Uterus (tissue), 2 donors: ENCODE measurements at regions not wholly inside any gene's neighbourhood (a gene's known extent, or its start where the extent isn't known, plus 50 kb on each side); places are given as distances from the start of the nearest gene placed in this dataset.

Experiments
- POLR2A ChIP-seq, 2 donors: fragments of 450-650 bp; IDR thresholded peaks; one replicate each; pipeline ENCODE4 v1.6.1; 2016; ENCODE audit warnings: antibody characterized with exemption in 2 of 2, mild to moderate bottlenecking in 1 of 2, moderate library complexity in 1 of 2
- TF ChIP-seq, protein P1 (sequence below), 4 experiments: fragments of 200-600 bp in 2 of 4; fragments of 450-650 bp in 2 of 4; sonication (generic) in 2 of 4; IDR thresholded peaks; one replicate each; pipeline ENCODE4 v1.5.1; 2016 to 2019; ENCODE audit warnings: antibody characterized with exemption in 4 of 4, mild to moderate bottlenecking in 2 of 4, moderate library complexity in 1 of 4

DNA sequence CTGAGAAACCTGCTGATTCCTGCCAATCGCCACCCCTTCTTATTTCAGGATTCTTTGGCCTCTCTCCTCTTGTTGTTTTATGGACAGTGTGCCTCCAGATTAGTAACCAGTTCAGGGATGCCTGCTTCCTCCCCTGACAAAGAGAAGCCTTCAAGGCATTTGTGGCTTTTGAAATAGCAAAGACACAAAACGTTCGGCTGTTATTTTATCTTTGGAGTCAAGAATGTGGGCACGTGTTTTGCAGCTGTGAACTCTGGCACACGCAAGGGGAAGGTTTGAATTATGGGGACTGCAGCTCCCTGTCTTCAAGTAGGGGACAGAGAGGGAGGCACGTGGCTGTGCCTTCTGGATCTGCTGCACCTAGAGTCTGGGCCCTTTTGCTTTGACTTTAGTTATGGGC is 157.9 kb upstream of the GRB10 start:
- TF ChIP-seq, protein P1, sequence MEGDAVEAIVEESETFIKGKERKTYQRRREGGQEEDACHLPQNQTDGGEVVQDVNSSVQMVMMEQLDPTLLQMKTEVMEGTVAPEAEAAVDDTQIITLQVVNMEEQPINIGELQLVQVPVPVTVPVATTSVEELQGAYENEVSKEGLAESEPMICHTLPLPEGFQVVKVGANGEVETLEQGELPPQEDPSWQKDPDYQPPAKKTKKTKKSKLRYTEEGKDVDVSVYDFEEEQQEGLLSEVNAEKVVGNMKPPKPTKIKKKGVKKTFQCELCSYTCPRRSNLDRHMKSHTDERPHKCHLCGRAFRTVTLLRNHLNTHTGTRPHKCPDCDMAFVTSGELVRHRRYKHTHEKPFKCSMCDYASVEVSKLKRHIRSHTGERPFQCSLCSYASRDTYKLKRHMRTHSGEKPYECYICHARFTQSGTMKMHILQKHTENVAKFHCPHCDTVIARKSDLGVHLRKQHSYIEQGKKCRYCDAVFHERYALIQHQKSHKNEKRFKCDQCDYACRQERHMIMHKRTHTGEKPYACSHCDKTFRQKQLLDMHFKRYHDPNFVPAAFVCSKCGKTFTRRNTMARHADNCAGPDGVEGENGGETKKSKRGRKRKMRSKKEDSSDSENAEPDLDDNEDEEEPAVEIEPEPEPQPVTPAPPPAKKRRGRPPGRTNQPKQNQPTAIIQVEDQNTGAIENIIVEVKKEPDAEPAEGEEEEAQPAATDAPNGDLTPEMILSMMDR (IDR thresholded peaks at IDR 0.05), result no peak
- TF ChIP-seq POLR2A (IDR thresholded peaks at IDR 0.05), result no peak
